Posterior cingulate gyrus (tissue), 11 donors: ENCODE measurements at regions not wholly inside any gene's neighbourhood (a gene's known extent, or its start where the extent isn't known, plus 50 kb on each side); places are given as distances from the start of the nearest gene placed in this dataset.
"Not testable (repeated sequence)": the region's sequence is repeated elsewhere in the genome, so short reads cannot be mapped to it uniquely, and the experiment has no call there.

Experiments
- DNase-seq, 10 donors: peaks; one replicate each; pipeline versions ENCODE4 v3.0.0 to v3.0.0-alpha.2; 2020 to 2021; ENCODE audit warnings: mixed read lengths in 3 of 10
- intact Hi-C: fragments of 100-400 bp; cut with DNase I; formaldehyde crosslinking; loops from one replicate; pipeline ENCODE4 v1.15.1; 2023

DNA sequence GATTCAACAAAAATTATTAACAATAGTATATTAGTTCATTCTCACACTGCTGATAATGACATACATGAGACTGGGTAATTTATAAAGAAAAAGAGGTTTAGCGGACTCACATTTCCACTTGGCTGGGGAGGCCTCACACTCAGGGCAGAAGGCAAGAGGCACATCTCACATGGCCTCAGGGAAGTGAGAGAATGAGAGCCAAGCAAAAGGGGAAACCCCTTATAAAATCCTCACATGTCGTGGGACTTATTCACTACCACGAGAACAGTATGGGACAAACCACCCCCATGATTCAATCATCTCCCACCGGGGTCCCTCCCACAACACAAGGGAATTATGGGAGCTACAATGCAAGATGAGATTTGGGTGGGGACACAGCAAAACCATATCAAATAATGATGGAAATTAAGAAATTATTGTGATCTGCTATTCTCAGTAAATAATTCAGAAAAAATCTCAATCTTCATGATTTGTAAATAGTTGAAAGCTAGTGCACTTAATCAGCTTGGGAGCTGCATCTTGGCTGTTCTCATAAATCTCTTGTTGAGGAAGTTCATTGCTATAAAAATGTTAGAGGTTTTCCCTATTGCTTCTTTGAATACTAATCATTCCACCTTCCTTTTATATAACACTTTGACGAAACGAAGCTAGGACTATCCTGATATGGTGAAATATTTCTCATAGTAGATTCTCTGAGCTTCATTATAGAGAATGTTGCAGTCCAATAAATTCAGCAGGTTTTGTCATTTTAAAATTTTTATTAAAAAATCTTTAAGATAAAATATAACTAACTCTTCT lies 179.2 kb downstream of the SPDYE17 start:
- DNase-seq, intact Hi-C loops: not testable (repeated sequence)

DNA sequence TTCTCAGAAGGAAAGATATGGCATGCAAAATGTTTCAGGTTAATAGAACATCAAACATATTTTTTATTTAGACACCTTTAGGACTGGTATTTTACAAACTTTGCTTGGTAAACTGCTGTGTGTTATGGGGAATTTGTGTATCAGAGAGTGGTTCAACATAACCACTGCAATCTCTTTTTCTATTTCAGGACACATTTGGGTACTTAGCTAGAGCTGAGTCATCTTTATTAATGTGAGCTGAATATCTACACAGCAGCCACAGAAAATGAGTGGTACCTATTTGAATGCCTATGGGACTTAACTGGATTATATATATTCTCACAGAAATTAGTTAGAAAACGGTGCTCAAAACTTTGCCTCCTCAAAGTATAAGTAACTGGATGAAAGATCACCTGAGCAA lies 179.8 kb downstream of the SPDYE17 start:
- intact Hi-C loops = not testable (repeated sequence)

DNA sequence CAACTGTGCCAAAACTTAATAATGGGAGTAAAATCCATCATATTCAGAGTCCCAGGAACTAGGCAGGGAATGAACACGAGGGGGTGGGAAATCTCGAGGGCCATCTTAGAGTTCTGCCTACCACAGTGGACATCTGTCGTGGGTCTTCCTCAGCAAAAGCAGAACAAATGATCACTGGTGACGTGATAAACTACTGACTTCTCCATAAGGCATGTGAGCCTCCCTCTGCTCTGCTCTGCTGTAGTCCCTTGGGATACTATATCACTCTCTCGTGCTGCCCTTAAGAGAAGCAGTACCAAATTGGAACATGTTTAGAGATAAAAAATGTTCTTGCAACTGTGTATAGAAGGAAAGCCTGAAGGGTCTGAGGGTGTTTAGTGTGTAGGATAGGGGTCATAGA lies 180.5 kb downstream of the SPDYE17 start:
- intact Hi-C loops, DNase-seq: not testable (repeated sequence)

More for the DNA sequence above, 179.8 kb downstream of the SPDYE17 start:
- not testable (repeated sequence) for DNase-seq

DNA sequence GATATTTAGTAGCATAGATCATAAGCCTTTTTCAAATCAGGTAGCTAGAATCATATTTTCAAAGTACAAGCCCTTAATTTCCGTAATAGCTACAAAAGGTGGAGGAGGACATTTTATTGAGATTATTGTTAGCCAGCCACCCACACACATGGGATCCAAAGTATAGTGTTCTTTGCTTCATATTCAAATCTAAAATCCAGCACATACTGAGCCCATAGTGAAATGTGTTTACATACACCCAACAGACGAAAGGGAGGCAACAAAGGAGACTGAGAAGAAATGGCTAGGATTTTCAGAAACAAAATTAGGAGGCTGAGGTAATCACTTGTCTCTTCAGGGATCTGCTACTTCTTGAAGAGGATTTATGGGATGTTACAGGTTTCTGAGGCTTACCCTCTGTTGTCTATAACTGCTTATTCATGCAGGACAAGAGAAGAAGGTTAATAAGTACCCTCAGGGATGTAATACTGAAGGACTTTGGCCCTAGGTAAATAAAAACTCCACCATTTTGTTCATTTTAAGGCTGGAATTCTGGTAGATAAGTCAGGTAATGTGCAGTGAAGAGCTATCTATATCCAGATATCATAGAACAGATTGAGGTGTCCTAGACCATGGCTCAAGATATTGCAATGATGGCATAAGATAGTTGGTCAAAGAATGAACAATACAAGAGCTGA lies 182.1 kb downstream of the SPDYE17 start:
- intact Hi-C loops, DNase-seq: not testable (repeated sequence)

DNA sequence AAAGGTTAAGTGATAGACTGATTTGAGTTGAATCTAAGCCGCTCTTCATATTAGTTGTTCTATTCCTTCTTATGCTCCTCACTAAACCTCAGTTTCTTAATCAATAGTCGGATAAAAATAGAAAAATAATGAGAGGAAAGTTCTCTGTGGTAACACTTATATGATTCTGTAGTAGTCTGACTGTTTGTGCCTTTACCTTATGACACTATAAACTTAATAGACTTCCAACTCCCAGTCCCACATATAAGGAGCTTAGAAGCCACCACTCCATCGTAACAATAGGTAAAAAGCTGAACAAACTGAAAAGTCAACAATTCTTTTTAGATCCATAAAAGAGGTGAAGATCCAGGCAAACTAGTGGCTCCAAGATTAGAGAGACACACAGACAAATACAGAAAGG lies 192.3 kb downstream of the SPDYE17 start:
- DNase-seq, intact Hi-C loops: not testable (repeated sequence)

DNA sequence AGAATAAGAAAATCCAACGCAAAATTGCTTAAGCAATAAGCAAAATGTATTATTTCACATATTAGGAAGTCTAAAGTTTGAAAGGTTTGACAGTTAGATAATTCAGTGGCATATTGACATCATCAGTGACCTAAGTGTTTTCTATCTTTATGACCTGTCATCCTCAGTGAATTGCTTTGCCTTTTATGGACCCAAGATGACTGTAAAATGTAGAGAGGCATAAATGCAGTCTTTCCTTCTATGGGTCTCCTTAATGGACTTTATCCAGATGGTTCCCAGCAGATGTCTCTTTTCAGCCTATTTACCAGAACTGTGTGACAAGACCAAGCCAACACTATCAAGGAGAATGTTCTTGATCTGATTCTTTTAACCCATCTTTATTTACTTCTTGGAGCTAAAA lies 192.9 kb downstream of the SPDYE17 start:
- intact Hi-C loops, DNase-seq: not testable (repeated sequence)

DNA sequence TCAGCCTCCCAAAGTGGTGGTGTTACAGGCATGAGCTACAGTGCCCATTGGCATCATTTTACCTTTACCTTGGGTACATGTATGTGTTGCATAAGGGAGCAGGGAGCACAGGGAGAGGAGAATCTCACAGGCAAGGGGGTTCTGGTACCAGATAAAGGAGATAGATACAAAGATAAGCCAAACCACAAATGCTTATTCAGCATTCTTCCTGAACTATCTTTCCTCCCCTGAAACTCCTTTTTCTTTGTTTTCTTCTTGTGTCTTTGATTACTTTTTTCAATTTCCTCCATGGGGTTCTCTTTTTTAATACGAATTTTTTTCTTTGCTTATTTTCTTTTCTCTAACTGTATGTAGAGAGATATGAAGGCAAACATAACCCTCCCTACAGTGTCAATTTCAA lies 193.8 kb downstream of the SPDYE17 start:
- DNase-seq, intact Hi-C loops: not testable (repeated sequence)

DNA sequence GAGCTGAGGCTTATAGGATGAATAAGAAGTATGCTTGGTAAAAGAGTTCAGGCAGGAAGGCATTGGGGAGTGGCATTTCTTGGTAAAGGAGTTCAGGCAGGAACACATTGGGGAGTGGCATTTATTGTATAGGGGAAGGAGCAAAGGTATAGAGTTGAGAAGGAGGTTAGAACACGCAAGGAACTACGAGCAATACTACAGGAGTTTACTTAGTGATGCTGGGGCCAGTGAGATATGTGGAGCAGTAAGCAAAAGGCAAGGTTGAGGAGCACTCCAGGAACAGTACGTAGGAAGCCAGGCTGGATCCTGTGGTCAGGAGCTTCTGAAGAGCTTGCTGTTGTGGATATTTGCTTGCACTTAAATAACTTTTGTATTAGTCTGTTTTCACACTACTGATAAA lies 202.2 kb upstream of the POMZP3 start:
- intact Hi-C loops, DNase-seq: not testable (repeated sequence)

DNA sequence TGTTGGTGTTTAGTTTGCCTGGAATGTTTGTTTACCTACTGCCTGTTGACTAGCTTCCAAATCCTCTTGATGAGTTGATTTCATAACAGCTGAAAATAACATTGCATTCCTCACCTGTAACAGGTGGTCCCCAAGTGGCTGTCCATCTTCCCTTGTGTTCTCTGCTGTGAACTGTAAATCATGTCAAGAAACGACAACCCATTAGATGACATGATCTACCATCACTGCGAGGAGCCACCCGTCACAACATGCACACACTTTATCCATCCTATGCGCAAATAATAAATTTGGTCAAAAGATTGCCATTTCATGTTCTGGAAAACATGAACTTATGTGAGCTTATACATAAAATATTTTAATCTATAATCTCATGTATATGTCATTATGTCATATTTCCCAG lies 199.1 kb upstream of the POMZP3 start:
- intact Hi-C loops = not testable (repeated sequence)

DNA sequence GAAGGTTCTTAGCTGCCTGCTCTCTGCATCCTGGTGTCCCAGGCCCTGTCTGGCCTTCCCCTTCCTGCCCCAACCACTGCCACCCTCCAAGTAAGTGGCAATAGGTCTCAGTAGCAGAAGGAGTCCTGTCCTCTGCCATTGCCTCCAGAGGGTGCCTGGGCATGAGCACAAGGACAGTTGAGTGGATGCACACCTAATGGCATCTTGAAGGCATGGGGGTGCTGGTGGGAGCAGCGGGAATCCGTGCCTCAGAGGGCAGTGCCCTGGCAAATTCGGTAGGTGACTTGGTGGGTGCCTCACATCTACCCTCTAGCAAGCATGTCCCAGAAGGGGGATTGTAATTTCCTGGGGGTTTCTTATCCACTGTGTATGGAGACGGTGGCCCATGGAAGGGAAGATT lies 182.8 kb upstream of the POMZP3 start:
- DNase-seq = peak in 2 of 10 donors; percentile 25 to 68
- intact Hi-C loops = not testable (repeated sequence)

More for the DNA sequence above, 199.1 kb upstream of the POMZP3 start:
- not testable (repeated sequence) for DNase-seq

DNA sequence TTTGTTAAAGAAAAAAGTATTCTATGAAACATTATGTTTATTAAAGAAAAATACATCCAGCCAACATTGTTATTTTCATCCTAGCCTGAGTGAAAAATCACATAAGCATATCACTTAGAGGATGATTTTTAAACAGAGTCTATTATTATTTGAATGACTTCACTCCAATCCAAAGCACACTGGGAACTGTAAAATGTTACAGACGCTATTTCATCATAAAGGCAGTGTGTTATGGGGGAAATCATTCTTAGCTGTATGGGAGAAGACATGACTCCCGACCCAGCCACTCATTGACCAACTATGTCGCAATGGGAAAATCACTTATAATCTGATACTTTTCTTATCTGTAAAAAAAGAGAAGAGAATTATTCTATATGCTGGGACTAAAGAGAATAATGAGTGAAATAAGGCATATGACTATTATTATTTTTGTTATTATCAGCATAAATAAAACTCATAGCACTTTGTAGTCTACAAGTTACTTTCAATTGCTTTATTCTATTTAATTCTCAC lies 180.6 kb upstream of the POMZP3 start:
- intact Hi-C loops, DNase-seq: not testable (repeated sequence)

DNA sequence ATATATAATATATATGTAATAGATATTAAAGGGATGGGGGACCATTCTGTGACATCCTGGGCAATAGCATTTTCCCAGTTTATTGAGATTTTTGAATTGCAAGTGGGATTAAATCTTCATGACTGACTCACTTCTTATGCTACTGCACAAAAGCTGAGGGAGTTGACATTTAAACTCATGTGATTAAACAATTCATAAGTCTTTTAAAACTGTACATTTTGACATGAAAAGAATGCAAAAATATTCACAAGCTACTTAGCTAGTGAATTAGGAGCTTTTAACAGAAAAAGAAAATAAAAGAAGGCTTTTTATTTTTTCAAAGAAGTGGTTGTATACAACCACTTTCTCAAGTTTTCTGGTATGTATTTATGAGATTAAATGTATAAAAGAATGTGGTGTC lies 179.4 kb upstream of the POMZP3 start:
- DNase-seq, intact Hi-C loops: not testable (repeated sequence)

DNA sequence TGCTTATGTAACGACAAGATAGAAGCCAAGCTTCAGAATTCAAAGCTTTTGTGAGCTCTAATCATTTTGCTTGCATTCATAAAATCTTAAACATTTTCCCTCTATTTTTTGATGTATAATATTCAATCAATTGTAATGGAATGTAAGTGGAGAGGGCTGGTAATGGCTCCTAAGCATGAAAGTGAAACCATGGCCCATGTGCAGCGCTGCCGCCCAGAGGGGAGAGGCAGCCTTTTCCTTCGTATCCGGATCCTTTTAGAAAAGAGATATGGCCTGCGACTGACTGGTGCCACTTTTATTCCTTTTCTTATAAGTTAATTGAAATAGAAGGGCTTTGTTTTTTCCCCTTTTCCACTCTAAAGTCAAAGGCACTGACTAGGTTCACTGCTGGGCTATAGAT lies 178.9 kb upstream of the POMZP3 start:
- DNase-seq, intact Hi-C loops: not testable (repeated sequence)

DNA sequence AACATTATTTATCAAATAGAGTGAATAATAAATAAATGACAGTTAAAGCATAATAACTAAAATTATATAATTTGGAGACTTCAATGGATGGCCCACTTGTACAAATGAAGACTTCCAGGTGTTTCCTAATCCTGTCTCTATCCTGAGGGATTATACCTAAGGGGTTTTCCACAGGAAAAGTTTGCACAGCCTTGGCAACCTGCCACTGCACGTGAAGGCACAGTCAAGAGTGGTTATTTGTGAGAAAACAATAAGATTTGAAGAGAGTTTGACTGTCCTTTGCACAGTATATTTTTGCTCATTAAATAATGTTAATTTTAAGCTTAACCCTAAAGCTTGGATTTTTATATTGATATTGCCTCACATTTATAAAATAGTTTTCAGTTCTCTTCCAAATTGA lies 178.2 kb upstream of the POMZP3 start:
- intact Hi-C loops, DNase-seq: not testable (repeated sequence)

DNA sequence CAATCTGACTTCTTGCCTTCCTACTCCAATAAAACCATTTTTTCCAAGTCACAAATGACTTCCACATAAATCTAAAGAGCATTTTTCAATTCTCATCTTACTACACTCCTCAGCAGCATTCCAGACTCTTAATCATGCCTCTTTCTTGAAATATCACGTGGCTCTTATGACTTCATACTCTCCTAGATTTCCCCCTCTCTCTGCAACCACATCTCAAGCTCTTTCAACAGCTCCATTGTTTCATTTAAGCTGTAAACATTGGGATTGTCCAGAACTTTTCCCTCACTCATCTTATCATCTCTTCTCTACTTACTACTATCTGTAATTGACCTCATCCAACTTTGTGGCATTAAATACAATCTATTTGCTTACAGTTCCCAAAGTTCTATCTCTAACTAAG lies 170.6 kb upstream of the POMZP3 start:
- intact Hi-C loops = not testable (repeated sequence)

DNA sequence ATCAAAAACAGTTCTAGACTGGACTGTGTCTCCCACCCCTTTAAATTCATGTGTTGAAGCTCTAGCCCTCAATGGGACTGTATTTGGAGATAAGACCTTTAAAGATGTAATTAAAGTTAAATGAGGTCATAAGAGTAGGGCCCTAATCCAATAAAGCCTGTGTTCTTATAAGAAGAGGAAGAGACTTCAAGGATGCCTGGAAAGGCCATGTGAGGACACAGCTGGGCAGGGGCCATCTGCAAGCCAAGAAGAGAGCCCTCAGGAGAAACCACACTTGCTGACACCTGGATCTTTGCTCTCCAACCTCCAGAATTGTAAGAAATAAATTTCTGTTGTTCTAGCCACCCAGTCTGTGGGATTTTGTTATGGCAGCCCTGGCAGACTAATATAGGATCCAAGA lies 153.6 kb upstream of the POMZP3 start:
- DNase-seq, intact Hi-C loops: not testable (repeated sequence)

More for the DNA sequence above, 170.6 kb upstream of the POMZP3 start:
- DNase-seq = not testable (repeated sequence)

DNA sequence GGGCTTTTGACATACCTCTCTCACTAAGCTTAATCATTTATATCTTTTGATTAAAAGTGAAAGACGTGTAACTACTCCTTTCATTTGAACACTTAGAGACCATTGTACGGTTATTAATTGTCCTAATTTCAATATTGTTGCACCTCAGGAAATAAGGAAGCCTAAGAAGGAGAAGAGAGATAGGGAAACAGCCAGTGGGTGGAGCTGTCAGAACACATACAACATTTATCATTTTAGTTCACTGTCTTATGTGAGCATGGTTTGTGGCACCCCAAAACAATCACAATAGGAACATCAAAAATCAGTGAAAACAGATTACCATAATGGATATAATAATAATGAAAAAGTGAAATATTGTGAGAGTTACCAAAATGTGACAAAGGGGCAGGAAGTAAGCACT lies 147.2 kb upstream of the POMZP3 start:
- DNase-seq = peak in 1 of 10 donors; percentile 14
- intact Hi-C loops = not testable (repeated sequence)

DNA sequence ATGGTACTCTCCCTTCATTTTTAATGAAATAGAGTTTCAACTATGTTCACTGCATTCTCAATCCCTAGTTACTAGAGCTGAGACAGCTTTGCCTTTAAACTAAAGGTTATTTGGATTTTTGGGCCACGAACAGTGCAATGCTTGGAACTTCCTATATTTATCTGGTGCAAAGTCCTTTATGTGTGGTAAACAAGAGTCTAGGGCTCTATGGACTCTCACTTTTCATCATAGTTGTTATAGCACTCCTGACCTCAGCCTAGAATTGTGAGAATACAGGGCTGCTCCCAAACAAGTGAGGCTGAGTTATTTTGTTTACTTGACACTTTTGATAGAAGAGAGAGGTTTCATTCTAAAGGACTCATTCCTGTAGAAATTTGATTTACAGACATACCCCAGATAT lies 144.9 kb upstream of the POMZP3 start:
- intact Hi-C loops, DNase-seq: not testable (repeated sequence)

DNA sequence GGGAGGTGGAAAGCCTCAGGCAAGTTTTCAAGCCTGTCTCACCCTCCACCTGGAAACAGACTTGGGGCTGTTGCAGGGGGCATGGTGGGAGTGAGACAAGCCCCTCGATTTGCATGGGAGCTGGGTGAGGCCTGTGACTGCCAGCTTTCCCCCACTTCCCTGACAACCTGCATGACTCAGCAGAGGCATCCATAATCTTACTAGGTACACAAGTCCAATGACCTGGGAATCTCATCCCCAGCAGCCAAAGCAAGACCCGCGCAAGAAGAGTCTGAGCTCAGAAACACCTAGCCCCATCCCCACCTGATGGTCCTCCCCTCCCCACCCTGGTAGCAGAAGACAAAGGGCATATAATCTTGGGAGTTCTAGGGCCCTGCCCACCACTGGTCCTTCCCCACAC lies 136.9 kb upstream of the POMZP3 start:
- intact Hi-C loops = not testable (repeated sequence)
- DNase-seq = peak in 3 of 10 donors; percentile 3 to 25 (median 20)

DNA sequence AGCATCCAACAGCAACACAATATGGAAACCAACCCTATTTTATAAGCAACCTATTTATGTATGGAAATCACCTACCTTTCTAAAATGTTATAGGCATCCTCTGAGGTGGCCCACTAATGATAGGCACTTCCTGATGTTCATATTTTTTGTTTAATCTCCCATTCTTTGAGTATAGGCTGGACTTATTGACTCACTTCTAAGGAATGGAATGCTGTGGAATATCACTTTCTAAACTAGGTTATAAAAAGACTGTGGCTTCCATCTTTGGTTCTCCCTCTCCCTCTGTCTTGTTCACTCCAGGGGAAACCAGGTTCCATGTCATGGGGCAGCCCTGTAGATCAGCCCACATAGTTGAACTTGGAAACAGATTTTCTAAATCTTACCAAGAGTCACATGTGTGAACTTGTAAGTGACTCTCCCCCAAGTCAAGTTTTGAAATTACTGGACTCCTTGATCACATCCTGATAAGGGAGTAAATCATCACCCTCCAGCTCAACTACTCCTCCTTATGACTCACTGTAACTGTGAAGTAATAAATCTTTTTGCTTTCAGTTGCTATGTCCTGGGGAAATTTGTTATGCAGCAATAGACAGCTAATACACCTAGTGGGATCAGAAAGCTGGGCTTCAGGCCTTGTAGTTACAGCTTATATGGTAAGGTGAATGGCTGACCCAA lies 133.6 kb upstream of the POMZP3 start:
- DNase-seq, intact Hi-C loops: not testable (repeated sequence)

DNA sequence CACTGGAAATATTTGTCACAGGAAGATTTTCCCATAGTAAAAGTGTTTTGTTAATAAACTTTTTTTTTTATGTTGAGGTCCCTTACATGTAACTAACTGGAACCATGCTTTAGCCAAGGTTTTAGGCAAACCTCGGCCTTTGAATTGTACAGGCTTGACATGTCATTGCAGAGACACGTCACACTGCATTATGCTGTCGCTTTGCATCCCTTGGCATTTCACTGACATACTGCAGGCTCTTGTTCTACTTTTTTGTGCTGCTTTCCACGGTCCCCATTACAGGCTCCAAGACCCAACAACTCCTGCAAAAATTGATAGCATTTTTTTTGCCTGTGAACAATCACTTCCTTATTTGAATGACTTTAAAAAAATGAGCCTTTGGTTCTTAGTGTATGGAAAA lies 112.5 kb upstream of the POMZP3 start:
- intact Hi-C loops, DNase-seq: not testable (repeated sequence)
